Nucleus accumbens (tissue), 56 donors: ENCODE measurements at regions not wholly inside any gene's neighbourhood (a gene's known extent, or its start where the extent isn't known, plus 50 kb on each side); places are given as distances from the start of the nearest gene placed in this dataset.

Source experiments
- DNase-seq, 56 donors: peaks; one replicate each; lab custom pipeline; 2025; lab: John Stamatoyannopoulos, UW

DNA sequence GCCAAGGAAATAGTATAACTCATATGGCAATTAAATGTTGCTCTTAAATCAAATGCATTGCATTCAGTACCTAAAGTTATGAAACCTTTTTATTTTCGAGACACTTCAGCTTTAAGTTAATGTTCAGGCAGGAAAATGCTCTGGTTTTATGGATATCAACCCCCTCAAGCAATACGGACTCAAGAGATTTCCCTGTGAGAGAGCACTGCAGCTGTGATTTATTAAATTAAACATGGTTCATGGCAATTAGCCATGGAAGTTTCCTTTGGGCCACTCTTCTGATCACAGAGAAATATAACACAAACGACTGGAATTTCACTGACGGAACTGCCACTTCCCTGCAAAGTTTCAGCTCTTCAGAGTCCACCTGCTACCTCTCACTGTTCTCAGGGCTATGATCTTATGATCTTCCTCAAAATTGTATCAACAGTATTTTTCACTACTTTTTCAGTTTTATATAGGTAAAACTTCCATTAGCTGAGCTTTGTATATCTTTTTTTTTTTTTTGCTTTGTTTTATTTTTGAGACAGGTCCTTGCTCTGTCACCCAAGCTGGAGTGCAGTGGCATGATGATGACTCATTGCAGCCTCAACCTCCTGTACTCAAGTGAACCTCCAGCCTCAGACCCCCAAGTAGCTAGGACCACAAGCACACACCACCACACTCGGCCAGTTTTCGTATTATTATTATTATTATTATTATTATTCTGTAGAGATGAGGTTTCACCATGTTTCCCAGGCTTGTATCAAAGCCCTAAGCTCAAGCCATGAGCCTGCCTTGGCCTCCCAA is 923.1 kb upstream of the TMPRSS15 start:
- no peak for DNase-seq

DNA sequence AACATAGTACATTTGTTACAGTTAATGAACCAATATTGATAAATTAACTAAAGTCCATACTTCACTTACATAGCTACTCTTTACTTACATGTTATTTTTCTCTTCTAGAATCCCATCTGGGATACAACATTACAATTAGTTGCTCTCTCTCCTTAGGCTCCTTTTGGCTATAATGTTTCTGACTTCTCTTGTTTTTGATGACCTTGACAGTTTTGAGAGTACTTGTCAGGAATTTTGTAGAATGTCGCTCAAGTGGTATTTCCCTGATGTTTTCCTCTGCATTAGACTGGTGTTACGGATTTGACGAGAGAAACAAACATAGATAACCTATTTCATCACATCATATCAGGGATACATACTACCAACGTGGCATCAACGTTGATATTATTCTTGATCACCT is 925.4 kb upstream of the TMPRSS15 start:
- DNase-seq, result no peak

DNA sequence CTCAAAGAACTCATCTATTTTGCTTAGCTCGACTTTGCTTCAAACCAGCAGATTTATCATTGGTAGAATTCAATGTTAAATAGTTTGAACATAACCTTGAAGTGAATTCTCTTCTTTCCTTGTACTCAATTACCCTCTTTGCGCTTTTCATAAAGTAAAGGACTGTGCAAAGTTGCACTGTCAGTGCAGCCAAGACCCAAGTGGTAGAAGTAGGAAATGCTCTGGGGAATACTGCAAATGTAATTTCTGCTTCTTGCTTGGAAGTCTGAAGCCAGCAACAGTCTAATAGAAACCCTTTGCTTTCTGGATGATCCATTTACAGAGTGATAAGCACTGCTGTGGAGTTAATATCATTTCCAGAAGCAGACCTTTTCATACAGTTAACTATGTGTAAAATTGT is 936.7 kb upstream of the TMPRSS15 start:
- no peak for DNase-seq

DNA sequence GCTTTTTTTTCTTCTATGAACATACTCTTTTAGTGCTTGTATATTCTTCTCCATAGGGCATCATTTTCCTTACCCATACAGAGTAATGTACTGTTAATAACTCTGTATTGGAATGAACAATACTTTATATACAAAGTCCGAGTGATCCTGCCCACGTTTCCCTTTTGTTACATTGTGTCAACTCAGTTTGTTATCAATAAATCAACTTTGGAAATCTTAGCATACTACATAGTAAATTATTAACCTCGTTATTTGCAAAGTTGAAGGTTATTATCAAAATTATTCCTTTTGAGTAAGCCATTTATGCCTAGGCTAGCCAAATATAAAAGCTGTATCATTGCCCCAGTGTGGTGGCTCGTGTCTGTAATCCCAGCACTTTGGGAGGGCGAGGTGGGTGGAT is 937.4 kb upstream of the TMPRSS15 start:
- no peak for DNase-seq

DNA sequence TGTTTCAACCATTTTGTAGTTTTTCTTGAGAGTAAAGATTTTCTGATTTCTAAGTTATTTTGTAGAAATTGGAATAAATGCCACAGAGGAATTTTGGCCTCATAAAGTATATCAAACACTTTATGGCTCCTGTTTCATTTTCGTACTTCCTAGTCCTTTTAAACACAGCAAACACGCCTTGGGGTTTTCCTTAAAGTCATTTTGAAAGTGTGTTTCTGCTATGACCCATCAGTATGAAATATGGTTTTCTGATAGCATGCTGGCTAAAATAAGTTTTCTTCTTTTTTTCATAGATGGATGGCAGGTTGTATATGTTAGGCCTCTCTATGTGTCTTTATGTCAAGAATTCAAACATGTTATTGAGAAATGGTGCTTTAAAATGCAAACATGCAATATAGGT is 940.1 kb upstream of the TMPRSS15 start:
- DNase-seq, result no peak

DNA sequence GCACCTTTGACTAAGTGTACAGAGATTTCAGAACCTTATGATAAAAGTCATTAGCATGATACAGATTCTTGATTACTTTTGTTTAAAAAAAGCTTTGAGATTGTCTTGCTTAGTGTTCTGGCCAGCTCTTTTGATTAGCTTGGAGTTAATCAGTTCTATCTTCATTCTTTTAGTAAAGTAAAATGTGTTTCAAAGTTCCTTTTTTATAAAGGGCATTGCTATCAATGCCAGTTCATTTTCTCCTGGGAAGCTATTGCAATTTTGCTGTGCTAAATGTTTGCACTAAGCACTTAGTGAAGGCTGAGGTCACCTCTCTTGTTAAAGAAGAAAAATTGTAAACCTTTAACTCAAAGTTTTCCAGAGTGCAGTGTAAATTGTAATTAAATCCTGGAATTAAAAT is 946.7 kb upstream of the TMPRSS15 start:
- DNase-seq, result no peak

DNA sequence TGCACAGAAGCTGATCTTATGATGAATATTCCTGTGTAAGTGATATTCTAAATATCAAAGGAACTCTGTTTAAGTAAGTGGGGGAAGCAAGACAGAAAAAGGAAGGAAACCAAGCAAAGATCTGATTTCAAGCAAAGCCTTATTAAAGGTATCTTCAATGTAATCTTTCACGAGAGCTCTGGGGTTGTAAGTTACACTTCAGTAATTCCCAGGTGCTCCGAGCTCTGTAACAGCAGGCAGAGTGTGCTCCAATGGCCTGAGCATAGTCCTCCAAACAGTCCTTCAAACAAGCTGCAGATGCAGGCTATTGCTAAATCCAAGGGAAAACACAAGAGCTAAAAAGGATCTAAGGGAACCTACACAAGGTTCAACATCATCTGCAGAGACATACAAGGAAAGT is 949.7 kb upstream of the TMPRSS15 start:
- no peak for DNase-seq

DNA sequence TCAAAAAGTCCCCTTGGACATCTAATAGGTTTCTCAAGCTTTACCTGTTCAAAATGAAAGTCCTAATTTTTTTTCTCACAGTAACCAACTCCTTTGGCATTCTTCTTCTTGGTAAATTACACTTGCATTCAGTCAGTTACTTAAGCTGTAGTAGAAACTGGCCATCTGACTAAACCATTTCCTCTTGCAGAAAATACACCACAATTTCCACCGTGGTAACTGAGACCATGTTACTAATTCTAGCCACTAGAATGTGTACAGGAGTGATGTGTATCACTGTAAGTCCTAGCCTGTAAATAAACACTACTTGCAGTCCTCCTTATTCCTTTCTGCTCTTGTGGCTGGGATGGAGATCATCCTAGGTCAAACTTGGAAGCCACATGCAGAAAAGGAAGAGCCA is 965.4 kb upstream of the TMPRSS15 start:
- no peak for DNase-seq

DNA sequence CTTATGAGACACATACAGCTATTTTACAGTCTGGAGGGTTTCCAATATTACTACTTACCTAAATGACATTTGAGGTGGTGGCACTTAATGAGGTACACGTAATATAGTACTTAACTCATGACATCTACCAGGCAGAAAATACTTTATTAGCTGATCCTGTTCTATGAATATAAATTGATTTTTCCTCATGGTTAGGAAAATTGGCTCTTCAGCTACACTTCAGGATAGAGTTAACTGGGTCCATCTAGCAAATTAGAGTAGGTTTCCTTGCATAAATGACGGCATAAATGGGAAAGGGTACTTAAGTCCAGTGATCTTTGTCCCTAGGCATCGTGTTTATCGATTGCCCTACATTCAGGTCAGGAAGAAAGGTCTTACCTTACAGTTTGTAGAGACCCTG is 988.8 kb upstream of the TMPRSS15 start:
- no peak for DNase-seq

DNA sequence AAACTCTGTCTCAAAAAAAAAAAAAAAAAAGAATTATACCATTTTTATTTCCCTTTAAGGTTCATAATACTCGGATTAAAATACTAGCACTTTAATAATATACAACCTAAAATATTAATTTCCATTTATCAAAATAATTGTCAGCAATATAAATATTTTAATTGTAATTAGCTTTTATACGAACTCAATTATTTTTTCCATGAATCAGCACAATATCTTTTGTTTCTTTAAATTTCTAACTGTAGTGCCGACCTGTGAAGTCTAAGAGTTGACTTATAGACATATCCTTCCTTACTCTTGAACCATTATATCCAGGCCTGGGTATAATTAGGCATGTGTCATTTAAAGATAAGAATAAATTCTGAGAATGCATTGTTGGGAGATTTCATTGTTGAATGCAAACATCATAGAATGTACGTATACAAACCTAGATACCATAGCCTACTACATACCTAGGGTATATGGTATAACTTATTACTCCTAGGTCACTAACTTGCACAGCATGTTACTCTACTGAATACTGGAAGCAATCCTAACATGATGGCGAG is 996.7 kb upstream of the TMPRSS15 start:
- DNase-seq, result no peak

DNA sequence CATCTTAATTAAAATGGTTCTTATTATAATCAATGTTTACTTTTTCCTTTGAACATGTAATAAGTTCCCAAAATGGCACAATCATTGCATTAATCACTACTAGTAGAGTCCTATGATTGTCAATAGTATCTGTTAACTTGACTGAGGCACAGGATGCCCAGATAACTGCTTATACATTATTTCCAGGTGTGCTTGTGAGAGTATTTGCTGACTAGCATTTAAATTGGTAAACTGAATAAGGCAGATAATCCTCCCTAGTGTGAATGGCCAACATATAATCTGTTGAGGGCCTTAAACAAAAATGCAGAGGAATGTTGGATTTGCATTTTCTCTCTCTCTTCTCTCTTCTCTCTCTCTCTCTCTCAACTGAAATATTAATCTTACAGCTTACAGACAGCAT is 999.3 kb upstream of the TMPRSS15 start:
- DNase-seq, result no peak

DNA sequence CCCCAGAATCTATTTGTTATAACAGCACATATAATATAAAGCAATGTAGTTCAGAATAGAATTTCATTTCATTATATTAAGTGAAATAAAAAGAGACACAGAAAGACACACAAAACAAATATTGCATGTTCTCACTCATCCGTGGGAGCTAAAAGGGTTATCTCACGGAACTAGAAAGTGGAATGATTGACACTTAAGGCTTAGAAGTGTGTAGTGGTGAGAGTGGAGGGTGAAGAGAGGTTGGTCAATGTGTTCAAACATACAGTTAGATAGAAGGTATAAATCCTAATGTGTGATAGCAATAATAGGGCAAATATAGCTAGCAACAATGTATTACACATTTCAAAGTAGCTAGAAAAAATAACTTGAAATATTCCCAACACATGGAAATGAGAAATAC is 1001.7 kb upstream of the TMPRSS15 start:
- DNase-seq, result no peak

DNA sequence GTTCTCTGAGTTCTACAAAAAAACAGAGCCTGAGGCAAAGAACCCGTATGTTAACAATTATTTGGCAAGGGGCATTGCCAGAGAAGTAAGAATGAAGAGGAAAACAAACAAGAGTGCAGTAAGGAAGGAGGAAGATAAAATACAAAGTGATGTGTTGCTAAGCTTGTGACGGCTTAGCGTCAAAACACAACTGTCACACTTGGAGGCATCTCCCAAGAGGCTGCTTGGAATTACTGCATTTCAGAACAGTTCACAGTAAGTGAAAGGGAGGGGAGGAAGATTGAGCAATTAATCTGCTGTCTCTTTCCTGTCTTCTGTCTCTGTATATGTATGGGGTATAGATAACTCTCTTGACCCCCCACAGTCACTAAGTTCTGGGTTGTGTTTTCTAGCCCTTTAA is 1017.0 kb upstream of the TMPRSS15 start:
- DNase-seq, result no peak

DNA sequence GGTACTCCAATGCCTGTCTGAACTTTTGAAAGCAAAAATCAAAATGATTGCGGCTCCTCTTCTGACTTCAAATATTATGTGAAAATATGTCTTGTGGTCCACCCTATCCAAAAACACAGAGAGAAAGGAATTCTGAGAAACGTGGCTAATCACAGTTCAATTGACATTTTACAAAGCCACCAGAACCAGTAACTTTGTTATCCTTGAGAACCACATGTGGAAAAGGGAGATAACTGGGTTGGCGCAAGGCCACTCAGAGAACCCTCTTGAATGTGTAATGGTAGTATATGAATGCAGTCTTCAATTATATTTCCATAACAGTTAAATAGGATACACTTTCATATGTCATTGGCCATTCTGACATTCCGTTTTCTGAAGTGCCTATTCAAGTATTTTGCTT is 1030.0 kb upstream of the TMPRSS15 start:
- DNase-seq, result no peak

DNA sequence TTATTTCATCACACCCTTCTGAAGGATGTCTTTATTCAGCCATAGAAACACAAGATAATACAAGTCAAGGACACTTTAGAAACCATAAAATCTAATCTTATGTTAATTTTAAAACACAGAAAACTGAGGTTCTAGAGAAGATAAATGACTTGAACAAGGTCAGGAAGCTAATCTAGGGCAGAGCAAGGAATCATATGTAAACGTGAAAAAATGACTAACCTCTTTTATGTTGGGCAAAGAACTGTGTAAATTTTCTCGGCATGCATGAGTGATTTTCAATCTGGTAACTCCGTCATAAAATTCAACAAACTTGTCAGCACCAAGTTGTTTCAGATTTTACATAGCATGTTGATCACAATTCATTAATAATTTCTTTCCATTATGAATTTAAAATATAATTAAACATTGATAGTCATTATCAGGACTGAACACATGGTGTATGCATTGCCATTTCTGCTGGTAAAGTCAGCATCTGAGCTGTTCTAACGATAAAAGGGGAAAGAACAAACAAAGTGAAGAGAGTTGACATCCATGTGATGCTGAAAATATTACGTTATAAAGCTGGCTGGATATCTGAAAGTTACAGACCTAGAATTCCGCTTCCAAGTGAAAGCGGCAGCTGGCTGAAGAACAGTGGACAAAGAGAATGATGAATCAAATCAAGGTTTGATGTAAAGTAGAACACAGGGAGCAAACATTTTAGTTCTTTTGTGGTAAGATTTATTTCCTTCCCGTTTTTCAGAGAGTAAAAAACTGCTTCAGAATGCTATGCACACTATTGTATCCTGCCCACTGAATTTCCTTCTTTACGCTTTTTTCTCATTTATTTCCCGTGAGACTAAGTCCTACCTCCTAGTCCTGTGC is 1037.4 kb upstream of the TMPRSS15 start:
- DNase-seq, result no peak

DNA sequence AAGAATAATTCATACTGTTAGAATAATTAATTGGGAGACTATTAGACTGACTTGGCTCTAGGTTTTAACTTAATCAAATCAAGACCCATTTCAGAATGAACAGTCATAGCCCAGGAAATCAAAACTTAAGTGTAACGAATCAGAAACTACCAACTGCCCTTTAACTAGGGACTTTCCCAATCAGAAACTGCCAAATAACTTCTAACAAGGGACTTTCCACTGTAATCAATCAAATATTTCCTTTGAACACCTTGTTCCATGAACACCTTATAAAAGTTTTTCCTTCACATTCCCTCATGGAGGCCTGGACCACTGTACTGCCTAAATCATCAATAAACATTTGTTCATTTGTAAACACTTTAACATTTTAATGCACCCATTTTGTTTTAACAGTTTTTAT is 1054.7 kb upstream of the TMPRSS15 start:
- no peak for DNase-seq

DNA sequence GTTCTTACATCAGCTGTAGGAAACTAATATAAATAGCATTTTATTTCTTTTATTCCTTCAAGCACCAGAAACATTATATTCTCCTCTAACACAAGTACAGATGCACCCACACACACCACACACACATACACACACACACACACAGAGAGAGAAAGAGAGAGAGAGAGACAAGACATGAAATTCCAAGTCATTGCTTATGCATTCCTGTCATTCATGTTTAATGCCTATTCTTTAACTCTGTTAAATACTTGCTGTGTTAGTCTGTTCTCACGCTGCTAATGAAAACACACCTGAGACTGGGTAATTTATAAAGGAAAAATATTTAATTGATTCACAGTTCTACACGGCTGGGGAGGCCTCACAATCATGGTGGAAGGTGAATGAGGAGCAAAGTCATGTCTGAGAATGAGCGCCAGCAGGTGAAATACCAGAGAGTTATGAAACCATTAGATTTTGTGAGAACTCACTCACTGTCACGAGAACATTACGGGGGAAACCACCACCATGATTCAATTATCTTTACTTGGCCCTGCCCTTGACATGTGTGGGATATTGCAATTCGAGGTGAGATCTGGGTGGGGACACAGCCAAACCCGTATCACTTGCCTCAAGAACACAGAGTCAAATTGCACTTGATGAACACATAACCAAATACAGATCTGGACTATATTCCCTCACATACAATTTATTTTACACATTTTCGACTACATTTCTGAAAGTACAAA is 1058.1 kb upstream of the TMPRSS15 start:
- DNase-seq, result no peak

DNA sequence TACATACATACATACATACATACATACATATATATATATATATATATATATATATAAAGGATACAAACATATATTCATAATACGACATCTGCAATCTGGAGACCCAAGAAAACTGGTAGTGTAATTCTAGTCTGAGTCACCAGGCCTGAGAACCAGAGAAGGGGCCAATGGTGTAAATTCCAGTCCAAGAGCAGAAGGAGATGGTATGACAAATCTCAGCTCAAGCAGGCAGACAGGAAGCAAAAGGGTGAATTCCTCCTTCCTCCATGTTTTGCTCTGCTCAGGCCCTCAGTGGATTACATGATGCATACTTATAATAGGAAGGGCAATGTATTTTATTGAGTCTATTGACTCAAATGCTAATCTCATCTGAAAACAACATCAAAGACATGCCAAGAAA is 1060.4 kb upstream of the TMPRSS15 start:
- no peak for DNase-seq

DNA sequence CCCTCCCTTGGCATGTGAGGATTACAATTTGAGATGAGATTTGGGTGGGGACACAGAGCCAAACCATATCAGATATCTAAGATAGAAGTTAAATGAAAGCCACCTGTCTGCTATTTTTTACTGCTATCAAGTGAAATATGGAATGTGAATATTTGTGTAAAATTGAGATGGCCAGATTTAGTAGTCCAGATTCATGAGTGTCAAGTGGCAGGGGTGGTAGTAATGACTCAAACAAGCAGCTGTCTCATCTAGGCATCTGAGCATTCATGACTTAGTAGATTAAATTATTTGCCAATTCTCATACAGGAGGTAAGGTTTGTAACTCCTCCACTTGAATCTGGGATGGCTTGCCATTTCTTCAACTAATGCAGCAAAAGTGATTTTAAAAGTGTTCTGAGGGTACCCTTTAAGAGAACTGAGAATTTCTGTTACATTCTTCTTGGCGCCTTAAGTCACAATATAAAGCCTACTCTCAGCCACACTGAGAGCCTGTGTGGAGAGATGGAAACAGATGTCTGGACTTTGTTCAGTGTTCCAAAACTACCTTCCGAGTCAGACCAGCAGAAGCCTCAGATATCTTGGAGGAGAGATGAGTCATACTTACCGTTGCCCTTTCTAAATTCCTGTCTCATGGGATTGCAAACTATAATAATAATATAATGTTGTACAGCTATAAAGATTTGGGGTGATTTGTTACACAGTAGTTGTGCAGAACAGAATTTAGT is 1065.6 kb upstream of the TMPRSS15 start:
- DNase-seq, result no peak

DNA sequence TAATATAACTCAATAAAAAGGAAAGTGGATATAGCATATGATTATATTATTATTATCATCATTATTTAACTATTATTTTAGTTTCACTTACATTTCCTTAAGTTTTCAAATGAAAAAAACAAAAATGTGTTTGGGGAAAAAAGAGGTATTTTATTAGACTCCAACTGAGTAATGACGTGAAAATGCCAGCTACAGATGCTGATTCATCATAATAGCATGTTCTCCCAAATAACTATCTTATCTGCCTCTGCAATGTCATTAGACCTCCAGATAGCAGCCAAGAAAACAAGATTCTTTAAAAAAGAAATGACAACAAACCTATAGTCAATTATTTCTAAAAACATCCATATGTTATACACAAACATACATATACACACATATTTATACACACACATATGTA is 1071.9 kb upstream of the TMPRSS15 start:
- DNase-seq, result no peak
